HG02938 (cell line): ENCODE measurements at regions not wholly inside any gene's neighbourhood (a gene's known extent, or its start where the extent isn't known, plus 50 kb on each side); places are given as distances from the start of the nearest gene placed in this dataset.
"Not testable (repeated sequence)": the region's sequence is repeated elsewhere in the genome, so short reads cannot be mapped to it uniquely, and the experiment has no call there.

Source experiments
- ATAC-seq: cut with Tn5 transposase; IDR thresholded peaks from one replicate; pipeline ENCODE4 v1.9.1; 2021; ENCODE audit warnings: mild to moderate bottlenecking, moderate library complexity; ENCODE audit not compliant: unreplicated experiment

DNA sequence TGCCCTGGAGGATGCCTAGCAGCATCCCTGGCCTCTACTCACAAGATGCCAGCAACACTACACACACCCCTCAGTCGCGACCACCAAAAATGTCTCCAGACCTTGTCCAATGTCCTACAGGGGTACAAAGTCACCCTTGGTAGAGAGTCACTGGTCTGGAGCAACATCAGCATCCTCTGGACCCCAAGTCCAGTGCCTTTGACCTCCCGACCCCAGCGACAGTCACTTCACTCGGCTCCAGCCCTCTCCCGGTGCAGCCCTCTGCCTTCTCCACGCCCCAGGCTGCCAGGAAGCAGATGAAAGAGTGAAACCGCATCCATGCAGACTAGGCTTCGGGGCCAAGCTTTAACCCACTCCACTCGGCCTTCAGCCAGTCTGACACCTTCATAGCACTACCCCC lies 92.0 kb upstream of the SRSF6 start:
- ATAC-seq, result no peak

DNA sequence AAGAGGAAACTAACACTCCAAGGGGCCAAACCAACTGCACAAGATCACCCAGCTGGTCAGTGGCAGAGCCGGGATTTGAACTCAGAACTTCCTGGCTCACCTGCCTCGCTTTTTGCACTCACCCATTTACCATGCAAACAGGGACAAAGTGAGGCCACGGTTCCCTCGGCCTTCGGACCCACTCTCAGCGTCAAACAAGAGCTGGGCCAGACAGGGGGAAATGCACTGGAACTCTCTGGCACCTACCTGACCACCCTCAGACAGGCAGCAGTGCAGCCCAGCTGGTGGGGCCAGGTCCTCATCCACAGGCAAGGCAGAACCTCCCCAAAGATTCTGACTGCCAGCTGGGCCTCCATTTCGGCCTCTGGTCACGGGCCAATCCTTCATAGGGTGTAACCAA lies 93.7 kb upstream of the SRSF6 start:
- ATAC-seq, result no peak

DNA sequence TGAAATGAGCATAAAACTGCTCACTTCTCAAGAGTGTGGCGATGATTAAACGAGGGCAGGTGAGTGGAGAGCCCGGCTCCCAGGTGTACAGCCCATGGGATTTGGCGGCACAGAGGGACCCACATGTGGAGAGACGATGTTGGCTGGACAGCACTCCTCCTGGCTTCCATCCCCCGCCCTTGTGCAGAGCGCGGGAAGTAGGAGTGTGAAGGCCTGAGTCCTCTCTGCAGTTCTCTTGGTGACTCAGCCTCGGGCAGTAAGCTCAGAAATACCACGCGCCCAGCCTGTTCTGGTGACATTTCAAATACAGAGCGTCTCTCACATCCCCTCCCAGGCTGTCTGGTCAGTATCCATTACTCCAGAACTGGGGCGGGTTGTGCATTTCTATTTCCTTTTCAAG lies 94.2 kb upstream of the SRSF6 start:
- ATAC-seq, result no peak

DNA sequence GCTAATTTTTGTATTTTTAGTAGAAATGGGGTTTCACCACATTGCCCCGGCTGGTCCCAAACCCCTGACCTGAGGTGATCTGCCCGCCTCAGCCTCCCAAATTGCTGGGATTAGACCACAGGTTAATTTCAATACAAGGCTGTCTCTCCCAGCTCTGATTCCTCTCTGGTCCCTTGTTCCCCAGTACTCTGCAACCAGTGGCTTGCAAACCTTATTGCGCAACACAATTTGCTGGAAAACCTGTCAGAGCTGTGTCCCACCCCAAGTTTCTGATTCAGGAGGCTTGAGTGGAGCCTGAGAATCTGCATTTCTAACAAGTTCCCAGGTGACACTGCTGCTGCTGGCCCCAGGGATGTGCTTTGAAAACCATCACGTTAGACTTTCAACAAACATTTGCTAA lies 96.2 kb upstream of the SRSF6 start:
- no peak for ATAC-seq

DNA sequence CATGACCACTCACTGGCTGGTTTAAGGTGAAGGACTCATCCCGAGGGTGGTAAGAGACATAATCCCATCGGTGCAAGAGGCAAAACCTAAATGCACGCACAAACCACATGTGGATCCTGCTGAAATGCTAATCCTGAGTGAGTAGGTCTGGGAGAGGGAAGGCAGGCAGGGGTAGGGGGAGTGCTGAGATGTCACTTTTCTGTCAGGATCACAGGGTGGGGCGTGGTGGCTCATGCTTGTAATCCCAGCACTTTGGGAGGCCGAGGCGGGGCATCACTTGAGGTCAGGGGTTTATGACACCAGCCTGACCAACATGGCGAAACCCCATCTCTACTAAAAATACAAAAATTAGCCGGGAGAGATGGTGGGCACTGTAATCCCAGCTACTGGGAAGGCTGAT lies 97.7 kb upstream of the SRSF6 start:
- ATAC-seq, result no peak

DNA sequence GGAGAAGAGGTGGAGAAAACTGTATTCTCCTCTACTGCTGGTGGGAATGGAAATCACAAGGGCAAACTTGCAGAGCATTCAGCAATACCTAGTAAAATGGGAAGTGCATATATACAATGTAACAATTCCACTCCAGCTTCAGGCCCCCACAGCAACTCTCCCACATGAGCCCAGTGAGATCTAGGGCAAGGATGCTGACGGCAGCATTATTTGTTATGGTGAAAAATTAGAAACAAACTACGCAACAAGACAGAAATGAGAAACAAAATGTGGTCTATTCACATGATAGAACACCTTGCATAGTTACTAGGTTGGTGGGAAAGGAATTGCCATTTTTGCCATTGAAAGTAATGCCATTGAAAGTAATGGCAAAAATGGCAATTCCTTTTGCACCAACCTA lies 98.9 kb upstream of the SRSF6 start:
- ATAC-seq, result no peak

DNA sequence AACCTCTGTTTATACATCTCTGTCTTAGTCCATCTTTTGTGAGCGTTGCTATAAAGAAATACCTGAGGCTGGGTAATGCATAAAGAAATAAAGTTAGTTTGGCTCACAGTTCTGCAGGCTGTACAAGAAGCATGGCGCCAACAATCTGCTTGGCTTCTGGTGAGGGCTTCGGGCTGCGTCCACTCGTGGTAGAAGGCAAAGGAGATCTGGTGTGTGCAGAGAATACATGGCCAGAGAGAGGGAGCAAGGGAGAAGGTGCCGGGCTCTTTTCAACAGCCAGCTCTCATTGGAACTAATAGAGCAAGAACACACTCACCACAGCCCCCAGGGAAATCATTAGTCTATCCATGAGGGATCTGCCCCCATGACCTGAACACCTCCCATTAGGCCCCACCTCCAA lies 100.3 kb upstream of the SRSF6 start:
- no peak for ATAC-seq

DNA sequence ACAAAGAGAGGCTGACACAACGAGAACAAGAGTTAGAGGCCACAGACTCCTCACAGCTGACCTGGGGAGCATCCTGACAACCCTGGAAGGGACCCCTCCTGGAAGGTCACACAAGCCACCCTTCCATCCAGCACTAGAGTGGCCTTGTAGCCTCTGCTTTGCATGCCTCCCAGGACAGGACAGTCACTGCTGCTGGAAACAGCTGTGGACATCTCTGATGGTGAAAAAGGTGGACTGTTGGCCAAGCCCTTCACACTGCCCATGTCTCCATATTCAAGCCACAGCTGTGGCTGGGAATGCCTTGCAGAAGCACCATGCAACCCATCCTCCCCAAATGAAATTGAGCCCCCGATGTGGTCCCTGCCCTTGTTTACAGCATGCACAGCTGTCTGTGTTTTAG lies 102.1 kb upstream of the SRSF6 start:
- ATAC-seq, result no peak

DNA sequence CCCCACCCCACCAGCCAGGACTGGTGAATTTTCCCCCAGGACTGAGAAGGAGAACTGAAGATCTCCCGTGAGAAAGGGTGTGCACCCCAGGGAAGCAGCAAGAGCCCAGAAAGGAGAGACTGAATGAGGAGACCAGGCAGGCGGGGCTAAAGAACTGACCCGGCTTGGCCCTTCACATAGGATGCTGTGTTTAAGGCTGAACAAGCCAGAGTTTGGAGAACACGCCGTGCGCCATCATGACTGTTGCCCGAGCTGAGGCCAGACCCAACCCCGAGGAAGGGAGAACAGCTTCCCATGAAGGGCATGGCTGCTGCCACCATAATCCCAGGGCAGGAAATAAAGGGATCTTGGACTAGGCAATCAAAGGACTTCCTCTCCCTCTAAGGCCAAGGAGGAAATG lies 104.7 kb upstream of the SRSF6 start:
- ATAC-seq, result no peak

DNA sequence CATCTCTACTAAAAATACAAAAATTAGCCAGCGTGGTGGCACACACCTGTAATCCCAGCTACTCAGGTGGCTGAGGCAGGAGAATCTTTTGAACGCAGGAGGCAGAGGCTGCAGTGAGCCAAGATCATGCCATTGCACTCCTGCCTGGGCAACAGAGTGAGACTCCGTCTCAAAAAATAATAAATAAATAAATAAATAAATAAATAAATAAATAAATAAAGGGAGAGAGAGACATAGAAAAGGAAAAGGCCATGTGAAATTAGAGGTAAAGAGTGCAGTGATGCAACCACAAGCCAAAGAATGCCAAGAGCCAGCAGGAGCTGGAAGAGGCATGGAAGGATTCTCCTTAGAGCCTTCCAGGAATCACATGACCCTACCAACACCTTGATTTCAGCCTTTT lies 107.0 kb upstream of the SRSF6 start:
- not testable (repeated sequence) for ATAC-seq

DNA sequence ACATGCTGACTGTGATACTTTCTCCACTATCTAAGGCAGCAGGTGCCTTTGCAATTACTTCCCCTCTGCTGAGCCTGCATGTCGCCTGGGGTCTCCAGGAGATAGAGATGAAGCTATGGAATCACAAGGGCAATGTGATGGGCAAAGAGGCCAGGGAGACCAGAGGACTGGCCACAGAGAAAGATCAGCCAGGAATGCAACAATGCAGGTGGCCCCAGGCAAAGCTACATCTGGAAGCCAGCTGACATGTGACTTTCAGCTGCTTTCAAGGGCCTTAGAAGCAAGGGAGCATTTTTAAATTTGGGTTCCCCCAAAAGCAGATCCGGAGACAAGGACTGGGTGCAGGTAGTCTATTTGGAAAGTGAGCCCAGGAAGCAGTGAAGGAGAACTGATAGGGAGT lies 107.9 kb upstream of the SRSF6 start:
- ATAC-seq, result no peak

DNA sequence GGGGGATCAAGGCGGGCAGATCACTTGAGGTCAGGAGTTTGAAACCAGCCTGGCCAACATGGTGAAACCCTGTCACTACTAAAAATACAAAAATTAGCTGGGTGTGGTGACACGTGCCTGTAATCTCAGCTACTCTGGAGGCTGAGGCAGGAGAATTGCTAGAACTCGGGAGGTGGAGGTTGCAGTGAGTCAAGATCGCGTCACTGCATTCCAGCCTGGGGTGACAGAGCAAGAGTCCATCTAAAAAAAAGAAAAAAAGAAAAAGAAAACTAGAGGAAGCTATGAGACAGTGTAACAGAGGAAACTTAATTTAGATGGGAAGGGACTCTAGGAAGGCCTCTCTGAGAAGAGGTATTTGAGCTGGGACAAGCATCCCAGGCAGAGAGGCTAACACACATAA lies 109.9 kb upstream of the SRSF6 start:
- ATAC-seq, result not testable (repeated sequence)

DNA sequence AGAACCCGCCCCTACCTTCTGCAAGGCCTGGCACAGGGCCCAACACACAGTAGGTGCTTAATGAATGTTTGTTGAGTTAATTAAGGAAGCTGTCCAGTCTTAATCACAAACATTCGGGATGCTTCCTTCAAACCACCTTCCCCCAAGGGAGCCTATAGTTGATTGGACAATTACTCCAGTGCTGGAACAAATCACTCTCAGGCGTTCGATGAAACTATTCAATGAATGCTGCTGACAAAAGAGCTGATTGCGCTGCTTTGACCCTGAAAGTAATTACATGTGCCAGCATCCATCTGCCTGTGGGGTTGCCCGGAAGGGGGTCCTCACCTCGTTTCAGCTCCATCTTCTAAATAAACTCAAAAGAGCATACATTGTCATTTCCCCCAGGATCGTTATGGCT lies 112.0 kb upstream of the SRSF6 start:
- no peak for ATAC-seq

DNA sequence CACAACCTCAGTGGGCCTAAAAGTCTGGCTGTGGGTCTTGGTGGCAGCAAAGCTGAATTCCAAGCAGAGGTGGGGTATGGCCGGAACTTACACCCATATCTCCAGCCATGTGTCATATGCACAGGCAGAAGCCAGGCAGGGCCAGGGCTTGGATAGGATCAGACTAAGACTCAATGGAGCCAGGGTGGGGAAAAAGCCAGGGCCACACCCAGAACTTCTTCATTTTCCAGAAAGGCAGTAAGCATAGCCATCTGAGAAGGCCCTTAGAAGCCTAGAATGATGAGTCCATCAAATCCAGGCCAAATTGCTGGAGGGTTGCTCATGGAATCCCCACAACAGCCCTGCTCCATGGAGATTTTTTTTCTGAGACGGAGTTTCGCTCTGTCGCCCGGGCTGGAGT lies 116.2 kb upstream of the SRSF6 start:
- ATAC-seq, result no peak

DNA sequence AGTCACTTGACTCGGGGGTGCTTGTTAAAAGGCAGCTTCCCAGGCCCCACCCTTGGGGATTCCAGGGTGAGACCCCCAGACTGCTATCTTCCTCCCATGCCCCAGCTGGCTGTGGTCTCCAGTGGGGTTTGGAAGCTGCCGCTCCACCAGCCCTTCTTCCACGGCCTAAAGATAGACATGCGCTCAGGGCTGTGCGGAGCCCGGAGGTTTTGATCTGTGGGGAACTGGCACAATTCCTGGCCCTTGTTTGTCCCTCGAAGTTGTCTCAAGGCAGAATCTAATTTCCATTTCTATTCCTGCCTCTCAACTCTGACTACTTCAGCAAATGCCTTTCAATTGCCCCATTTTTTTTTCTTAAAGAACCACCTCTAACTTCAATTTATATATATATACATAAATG lies 120.7 kb upstream of the SRSF6 start:
- ATAC-seq, result no peak

DNA sequence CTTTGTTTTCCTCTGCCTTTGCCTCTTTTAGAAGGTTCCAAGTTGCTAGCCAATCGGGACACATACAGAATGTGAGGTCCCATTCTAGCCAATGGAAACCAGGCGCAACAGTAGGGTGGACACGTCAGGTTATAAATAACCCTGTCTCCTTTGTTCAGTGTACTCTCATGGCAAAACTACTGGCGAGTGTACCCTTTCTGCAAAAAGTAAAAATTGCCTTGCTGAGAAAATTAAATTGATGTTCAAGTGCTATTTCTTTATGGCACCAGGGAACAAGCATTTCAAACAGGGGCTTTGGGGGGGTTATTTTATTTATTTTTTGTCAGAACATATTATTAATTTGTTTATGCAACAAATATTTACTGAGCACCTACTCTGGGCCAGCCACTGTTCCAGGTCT lies 123.6 kb upstream of the SRSF6 start:
- ATAC-seq, result no peak

DNA sequence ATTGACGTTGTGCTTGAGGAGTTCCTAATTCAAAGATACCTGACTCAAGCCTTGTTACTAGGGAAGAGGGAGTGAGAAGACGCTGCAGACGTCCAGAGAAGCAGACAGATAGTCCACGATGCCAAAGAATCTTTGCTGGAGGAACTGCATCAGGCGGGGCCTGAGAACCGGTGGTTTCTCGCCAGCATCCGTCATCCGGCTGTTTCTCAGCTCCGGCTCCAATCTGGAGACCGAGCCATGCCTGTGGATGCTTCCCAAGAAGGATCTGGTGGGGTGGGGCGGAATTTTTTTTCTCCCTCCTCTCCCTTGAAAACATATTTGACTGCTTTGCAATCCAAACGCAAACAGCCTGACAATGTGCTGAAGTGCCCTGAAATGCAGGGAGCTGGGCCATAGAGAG lies 125.8 kb upstream of the SRSF6 start:
- no peak for ATAC-seq

DNA sequence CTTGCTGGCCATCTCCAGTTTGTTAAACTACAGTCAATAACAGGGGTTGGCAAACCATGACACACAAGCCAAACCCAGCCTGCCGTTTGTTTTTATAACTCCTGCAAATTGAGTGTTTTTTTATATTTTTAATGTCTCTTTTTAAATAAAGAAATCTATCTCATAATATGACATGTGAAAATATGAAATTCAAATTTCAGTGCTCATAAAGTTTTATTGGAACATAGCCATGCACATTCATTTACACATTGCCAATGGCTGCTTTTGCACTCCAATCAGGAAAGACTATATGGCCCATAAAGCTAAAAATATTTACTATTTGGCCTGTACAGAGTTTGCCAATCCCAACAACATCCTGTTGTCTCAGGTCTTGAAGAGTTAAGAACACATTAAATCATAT lies 129.0 kb upstream of the SRSF6 start:
- ATAC-seq, result no peak

DNA sequence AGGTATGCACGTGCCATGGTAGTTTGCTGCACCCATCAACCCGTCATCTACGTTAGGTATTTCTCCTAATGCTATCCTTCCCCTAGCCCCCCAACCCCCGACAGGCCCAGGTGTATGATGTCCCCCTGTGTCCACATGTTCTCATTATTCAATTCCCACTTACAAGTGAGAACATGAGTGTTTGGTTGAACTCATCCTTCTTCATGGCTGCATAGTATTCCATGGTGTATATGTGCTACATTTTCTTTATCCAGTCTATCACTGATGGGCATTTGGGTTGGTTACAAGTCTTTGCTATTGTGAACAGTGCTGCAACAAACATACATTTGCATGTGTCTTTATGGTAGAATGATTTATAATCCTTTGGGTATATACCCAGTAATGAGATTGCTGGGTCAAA lies 130.5 kb upstream of the SRSF6 start:
- not testable (repeated sequence) for ATAC-seq

DNA sequence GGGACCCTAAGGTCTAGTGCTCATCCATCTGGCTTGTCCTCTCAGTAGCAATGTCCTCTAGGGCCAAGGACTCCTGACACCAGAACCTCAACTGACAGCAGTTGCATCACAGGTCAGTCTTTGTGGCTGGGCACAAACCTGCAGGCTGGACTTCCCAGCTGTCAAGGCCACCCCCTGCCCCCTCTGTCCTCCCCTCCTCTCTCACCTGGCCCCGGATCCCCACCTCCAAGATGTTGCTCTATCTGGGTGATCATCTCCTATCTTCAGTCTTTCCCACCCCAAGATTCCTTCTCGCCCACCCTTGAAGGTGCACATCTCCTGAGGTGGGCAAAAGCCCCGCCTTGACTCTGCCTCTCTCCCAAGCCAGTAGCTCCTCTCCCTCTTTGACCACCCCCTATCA lies 131.8 kb upstream of the SRSF6 start:
- no peak for ATAC-seq

DNA sequence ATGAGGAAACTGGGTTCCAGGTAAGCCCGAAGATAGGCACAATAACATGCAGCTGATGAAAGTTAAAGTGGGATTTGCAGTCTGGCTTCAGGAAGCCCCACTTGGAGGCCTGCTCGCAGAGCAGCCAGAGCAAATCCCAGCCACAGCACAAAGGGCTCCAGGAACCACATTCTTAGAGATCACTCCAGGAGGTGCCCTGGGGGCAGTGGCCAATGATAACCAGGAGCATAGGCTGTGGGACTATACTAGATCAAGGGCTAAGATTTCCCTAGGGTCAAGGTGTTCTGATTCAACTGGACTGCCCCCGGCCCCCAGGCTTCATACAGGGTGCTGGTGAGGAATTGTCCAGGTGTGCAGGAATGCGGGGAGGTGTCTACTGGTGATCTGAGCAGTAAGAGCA lies 133.9 kb upstream of the PTPRT start:
- no peak for ATAC-seq

DNA sequence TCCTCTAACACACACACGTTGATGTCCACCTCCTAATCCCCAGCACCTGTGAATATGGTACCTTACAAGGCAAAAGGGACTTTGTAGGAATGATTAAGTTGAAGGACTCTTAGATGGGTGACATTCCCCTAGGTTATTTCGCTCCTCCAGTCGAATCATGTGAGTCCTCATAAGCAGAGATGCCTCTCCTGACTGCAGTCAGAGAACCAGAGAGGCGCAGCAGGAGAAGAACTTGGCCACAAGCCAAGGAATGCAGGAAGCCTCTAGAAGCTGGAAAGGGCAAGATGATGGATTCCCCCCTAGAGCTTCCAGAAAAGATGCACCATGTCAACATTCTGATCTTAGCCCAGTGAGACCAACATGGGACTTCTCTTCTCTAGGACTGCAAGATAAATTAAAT lies 133.1 kb upstream of the PTPRT start:
- ATAC-seq, result no peak

DNA sequence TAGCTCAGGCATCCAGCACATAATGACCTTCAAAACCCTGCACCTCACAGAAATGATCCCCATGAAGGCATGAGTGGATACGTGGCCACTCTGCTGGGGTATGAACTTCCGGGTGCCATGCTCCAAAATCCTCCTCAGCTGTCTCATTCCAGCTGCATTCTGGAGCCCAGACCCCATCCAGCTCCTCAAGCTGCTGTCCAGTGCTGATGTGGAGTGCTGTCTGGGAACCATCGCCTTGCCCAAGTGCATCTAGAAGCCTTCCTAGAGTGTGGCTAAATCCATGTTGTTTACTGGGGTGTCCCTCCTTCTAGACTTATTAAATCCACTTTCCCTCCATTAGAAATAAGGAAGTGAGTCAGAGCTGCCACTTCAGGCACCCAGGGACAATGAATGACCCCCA lies 130.8 kb upstream of the PTPRT start:
- ATAC-seq, result no peak

DNA sequence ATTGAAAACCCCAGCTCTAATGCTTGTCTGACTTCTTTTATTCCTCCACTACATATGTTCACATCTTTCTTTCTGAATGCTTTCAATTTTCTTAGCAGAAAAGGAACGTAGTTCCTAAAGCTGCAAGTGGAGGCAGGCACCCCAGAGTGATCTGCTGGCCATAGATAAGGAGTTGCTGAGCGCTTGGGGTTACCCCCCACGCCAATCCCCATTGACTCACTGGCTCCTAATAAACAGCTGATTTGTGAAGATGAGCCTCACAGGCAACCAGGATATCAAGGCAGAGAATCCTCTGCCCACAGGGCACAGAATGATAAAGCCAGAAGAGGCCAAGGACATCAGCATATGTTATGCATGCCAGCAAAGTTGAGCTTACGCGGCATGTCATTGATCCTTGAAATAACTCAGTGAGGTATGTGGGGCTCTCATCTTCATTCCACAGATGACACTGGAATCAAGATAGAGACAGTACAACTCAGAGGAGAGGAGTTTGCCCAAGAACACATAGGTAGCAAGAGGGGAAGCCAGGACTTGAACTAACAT lies 129.1 kb upstream of the PTPRT start:
- no peak for ATAC-seq
